ENCODE measurements at regions not wholly inside any gene's neighbourhood (a gene's known extent, or its start where the extent isn't known, plus 50 kb on each side); places are given as distances from the start of the nearest gene placed in this dataset.

DNA sequence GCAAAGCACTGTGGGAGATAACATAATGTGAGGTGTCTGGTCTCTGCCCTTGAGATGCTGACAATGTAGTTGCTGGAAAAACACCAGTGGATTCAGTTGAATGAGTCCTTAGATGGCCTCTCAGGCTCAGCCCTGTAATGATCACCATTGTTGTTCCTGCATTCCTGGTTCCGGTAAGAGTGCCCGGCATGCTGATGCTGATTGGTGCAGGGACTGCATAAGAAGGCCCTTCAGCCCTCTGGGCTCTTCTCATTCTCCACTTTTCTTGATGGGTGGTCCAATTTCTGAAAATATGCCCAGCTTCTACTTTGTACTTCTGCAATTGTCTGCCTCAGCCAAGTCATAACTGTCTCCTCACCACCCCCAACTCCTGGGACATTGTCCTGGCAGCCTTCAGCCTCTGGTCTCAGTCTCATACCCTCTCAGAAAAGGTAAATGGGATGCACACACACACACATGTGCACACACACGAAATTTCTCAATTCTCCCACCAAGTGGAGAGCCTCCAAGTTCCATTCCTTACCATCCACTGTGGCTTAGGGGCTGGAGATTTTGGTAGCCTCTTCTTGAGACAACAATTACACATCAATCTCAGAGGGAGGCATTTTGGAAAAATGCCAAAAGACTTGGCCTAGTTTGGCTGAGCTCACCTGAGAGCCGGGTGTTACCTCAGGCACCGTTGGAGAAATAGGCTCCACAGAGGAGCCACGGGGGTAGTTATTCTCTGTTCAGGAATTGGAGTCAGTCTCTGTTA is 314.9 kb downstream of the RPS24 start:
- DNase-seq = no peak

DNA sequence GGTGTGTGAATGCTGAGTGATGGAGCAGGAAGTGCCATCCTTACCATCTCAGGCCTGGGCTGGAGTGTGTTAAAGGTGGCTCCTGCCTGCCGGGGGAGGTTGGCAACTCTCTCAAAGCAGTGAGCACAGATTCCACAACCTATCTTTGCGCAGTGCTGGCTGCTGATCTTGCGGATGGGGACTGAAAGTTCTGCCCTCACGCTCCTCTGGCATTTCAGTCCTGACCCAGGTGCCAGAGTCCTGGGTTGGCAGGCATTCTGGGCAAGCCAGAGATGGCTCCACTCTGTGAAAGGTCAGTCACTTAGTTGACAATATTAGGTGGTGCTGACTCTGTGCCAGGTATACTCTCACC is 315.5 kb downstream of the RPS24 start:
- DNase-seq = no peak

GRCh38 chr10:78349911-78350663 is 316.4 kb downstream of the RPS24 start:
- no peak for DNase-seq

DNA sequence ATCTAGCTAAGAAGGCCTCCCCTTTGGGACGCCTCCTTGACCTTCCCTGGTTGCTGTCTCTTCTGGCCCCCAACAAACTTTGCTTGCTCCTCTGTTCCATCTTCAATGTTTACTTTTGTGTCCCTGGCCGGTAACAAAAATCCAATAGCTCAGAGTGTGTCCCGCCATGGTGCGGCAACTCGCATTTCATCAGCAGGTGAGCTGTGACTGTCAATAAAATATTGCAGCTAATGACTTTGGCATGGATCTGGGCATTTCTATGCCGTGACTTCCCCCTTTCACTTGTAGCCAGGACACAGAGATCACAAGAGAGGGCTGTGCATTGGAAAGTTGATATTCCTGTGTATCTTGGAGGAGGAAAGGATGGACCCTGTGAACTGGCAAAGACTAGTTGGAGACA is 317.6 kb downstream of the RPS24 start:
- no peak for DNase-seq

GRCh38 chr10:78351809-78352208 is 318.1 kb downstream of the RPS24 start:
- DNase-seq = no peak

GRCh38 chr10:78353636-78354035 is 320.0 kb downstream of the RPS24 start:
- no peak for DNase-seq

DNA sequence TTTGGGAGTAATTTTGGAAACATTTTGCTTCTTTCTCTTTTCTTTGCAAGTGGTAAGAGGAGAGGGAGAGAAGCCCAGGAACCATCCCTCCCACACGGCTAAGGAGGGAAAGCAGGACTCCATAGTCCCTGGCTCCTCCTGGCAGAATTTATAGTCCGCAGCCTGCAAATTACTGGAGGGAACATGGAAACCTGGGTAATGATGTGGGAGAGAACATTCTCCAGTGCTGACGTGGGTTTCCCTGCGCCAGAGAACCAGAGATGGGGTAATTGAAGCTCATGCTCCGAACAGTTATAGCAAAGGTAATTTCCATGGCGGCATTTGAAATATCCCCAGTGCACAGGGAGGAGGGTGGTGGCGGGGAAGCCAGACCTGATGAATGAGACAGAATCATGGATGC is 320.4 kb downstream of the RPS24 start:
- DNase-seq = no peak

DNA sequence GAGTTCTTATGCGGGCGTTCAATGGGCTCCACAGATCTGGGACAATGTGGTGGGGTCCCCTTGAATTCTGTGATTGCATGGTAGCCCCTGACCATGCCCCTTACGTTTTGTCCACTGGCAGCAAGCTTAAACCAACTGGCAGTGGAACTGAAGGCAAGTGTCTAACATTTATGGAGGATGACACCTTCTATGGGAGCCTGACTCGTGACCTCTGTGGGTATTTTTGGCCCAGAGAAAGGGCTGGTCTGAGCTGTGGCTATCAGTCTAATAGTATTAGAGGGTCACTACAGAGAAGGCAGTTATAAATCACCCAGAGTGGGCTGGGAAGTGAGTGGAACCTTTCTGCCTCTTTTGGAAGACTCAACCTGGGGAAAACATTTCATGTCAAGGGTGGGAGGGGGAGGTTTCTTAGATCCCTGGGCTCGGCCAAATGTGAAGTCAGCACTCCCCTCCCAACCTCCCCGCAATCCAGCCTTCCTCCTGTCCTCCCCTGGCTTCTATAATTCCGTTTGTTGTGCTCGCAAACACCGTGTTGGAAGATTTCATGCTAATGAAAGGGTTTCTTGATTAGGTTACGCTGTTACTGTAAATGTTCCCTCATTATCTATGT is 322.7 kb downstream of the RPS24 start:
- no peak for DNase-seq

- no peak for DNase-seq
Observed at GRCh38 chr10:78357141-78358063, 323.7 kb downstream of the RPS24 start.

DNA sequence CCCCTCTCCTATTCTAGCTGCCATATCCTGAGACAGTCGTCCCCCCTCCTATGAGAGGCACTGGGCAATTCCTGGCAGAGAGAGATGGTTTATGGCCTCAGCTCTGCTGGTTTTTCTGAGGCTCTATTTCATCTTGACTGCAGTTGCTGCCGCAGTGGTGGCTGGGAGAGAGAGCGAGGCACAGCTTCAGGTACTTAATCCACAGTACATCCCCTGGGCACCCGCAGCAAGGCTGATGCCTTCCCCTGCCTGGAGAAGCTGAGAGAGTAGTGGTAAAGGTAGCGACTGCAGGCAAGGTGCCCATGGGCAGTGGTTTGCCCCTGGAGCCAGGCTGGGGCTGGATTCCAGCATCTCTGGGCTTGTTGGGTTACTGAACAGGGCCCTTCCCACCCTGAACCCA is 324.7 kb downstream of the RPS24 start:
- no peak for DNase-seq

GRCh38 chr10:78358982-78359381 is 325.3 kb downstream of the RPS24 start:
- DNase-seq = no peak

GRCh38 chr10:78359640-78360091 is 326.0 kb downstream of the RPS24 start:
- no peak for DNase-seq

DNA sequence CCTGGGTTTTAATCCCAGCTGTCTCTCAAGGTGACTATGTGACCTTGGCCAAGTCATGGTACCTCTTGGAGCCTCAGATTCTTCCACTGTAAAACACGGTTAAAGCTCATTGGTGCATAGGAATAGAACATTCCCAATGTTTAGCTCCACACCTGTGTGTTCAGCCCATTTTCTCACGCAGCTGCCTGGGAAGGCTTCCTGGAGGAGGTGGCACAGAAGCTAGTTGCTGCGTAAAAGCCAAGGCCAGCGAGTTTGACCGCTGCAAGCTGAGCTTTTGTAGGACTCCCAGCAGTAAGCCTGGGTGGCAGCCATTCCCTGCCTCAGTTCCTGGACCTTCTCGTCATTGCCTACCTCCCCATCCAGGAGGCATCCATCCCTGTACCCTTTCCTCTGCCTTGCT is 326.6 kb downstream of the RPS24 start:
- no peak for DNase-seq

DNA sequence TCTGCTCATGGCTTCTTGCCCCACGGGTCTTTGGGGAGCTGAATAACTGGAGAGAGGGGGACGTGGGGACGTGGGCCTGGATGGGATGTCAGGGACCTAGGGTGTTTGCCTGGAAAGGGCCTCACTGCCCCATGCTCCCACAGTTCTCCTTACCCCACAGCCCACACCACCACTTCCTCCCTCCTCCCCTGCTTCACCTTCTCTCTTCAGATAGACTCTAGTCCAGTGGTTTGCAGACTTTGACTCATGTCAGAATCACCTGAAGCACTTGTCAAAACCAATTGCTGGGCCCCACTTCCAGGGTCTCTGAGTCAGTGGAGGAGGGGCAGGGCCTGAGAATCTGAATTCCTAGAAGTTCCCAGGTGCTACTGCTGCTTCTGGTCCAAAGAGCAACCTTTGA is 327.4 kb downstream of the RPS24 start:
- no peak for DNase-seq

- DNase-seq = no peak
Observed at GRCh38 chr10:78362406-78363022, 328.9 kb downstream of the RPS24 start.

DNA sequence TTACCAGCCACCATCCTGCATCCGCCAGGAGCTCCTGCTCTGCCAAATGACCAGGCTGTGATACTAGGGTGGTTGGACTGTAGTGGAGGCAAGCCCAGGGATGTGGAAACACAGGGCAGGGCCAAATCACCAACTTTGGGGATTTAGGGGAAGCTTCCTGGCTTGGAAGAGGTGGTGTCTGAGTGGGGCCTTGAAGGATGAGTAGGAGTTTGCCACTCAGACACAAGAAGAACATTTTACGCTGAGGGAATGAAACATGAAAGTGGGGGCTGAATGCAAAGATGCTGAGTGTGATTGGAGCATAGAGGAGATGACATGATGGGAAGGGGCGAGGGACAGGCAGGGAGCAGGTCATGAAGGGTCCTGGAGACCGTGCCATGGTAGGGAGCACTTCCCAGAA is 329.5 kb downstream of the RPS24 start:
- no peak for DNase-seq

GRCh38 chr10:78365694-78366093 is 332.0 kb downstream of the RPS24 start:
- no peak for DNase-seq

DNA sequence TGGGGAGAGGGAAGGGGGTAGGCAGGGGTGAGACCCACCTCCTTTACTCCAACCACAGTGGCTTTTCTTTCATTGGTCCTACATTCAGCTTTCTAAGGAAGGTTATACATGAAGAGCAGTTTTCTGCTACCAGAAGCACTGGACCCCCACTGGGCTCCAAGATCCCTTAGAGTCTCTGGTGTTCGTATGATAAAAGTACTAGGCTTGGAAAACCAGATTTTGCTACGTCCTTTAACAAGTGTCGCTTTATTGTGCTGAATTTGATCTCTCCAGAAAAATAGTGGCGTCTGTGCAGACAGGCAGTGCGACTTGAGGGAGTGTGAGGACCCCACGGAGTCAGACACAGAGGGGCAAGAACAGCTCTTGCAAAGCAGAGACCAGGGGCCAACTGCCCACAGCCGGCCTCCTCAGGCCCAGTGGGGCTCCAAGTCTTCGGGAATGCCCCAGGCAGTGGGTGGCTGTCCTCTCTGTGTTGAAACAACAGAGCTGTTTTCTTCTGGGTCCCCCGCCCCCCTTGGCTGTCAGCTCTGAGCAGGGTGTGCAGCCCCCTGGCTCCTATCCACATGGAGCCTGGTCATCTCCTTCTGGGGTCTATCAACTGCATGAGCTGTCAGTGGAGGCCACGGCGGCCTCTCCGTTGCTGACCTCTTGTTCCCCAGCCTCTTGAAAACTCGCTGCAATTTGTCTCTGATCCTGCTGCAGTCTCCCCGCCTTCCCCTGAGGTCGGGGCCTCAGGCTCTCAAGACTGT is 333.2 kb downstream of the RPS24 start:
- DNase-seq = no peak

- DNase-seq = no peak
Observed at GRCh38 chr10:78367751-78368150, 334.1 kb downstream of the RPS24 start.

DNA sequence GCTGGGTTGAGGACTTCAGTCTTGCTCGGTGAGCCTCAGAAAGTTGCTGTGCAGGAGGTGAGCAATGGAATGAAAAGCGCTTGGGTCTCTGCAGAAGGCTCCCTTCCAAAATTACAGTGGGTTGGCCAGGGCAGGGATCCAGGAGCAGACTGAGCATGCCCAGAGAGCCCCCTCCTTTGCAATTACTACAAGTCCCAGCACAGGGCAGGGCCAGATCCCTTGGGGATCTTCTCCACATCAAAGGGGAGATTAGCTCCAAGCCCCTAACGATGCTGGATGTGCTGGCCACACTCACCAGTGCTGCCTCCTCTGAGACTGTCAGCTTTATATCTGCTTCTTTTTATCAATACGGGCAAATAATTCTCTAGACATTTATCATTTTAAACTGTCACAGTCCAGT is 337.5 kb downstream of the RPS24 start:
- no peak for DNase-seq

- DNase-seq = no peak
Observed at GRCh38 chr10:78372806-78373205, 339.1 kb downstream of the RPS24 start.

All from stimulated activated naive CD4-positive, alpha-beta T cell treated with Interleukin-2 at 50 U/mL for 16 hours (primary cell).